Endothelial cell (in vitro differentiated cells): ENCODE measurements at regions not wholly inside any gene's neighbourhood (a gene's known extent, or its start where the extent isn't known, plus 50 kb on each side); places are given as distances from the start of the nearest gene placed in this dataset.

ENCODE experiments used
- DNase-seq: peaks from one replicate; pipeline ENCODE4 v3.0.0; 2021; ENCODE audit warnings: low spot score
- H3K27ac Mint-ChIP-seq: one replicate; pipeline ENCODE4 v1.8.0; 2021; ENCODE audit warnings: mixed read lengths, inconsistent platforms; ENCODE audit not compliant: unreplicated experiment
- H3K27me3 Mint-ChIP-seq: one replicate; pipeline ENCODE4 v1.8.0; 2021; ENCODE audit warnings: mild to moderate bottlenecking, moderate library complexity, mixed read lengths, inconsistent platforms; ENCODE audit not compliant: unreplicated experiment
- H3K36me3 Mint-ChIP-seq: one replicate; pipeline ENCODE4 v1.8.0; 2021; ENCODE audit warnings: mild to moderate bottlenecking, low read depth, mixed read lengths, inconsistent platforms; ENCODE audit not compliant: unreplicated experiment
- H3K4me1 Mint-ChIP-seq: one replicate; pipeline ENCODE4 v1.8.0; 2021; ENCODE audit warnings: mild to moderate bottlenecking, mixed read lengths, inconsistent platforms; ENCODE audit not compliant: unreplicated experiment
- H3K4me3 Mint-ChIP-seq: one replicate; pipeline ENCODE4 v1.8.0; 2021; ENCODE audit warnings: mild to moderate bottlenecking, mixed read lengths, inconsistent platforms; ENCODE audit not compliant: unreplicated experiment
- H3K9me3 Mint-ChIP-seq: one replicate; pipeline ENCODE4 v1.8.0; 2021; ENCODE audit warnings: mixed read lengths, inconsistent platforms; ENCODE audit not compliant: unreplicated experiment
- CTCF ChIP-seq: fragments of 200-600 bp; sonication (generic); IDR thresholded peaks from one replicate; pipeline ENCODE4 v1.5.0; 2021; ENCODE audit warnings: antibody characterized with exemption; ENCODE audit not compliant: unreplicated experiment

DNA sequence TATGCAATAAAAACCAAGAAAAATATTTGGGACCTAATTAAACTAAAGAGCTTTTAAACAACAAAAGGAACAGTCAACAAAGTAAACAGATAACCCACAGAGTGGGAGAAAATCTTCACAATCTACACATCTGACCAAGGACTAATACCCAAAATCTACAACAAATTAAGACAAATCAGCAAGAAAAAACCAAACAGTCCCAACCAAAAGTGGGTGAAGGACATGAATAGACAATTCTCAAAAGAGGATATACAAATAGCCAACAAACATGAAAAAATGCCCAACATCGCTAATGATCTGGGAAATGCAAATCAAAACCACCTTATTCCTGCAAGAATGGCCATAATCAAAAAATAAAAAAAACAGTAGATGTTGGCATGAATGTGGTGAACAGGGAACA is 250.1 kb downstream of the C1D start:
- no peak for DNase-seq
- Mint-ChIP-seq H3K4me1 (peaks cover 4% of the 10 kb centered on the region), H3K27me3 (peaks cover 1% of the 10 kb centered on the region), H3K4me3 (no peak overlapping the region), H3K36me3 (peaks cover 5% of the 10 kb centered on the region), H3K27ac (no peak overlapping the region), H3K9me3 (no peaks in the 10 kb centered on the region)
- TF ChIP-seq CTCF: no peak

DNA sequence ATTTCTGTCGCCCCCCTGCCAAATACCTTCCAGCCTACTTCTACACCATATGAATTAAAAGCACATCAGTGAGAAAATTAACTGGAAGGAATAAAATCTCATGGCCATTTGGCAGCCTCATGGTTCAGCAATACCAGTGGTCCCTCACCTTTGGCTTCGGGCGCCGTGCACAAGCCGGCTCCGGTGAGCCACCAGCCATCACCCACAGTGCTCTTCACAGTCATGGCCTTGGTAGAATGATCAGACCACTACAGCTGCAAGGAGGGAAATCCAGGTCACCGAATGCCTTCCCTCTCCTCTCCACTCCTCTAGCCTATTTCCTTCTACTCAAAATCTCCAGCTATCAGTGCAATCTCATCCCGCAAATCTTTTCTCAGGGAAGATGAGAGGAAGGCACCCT is 239.1 kb downstream of the C1D start:
- H3K27ac Mint-ChIP-seq: no peak overlapping the region
- H3K4me3 Mint-ChIP-seq: no peak overlapping the region
- TF ChIP-seq CTCF: no peak
- H3K9me3 Mint-ChIP-seq: no peaks in the 10 kb centered on the region
- no peaks in the 10 kb centered on the region for H3K27me3 Mint-ChIP-seq
- no peak for DNase-seq
- no peaks in the 10 kb centered on the region for H3K36me3 Mint-ChIP-seq
- H3K4me1 Mint-ChIP-seq: peaks cover 28% of the 10 kb centered on the region

- no peak overlapping the region for H3K27ac Mint-ChIP-seq
- no peaks in the 10 kb centered on the region for H3K9me3 Mint-ChIP-seq
- DNase-seq: no peak
- TF ChIP-seq CTCF: no peak
- no peaks in the 10 kb centered on the region for H3K36me3 Mint-ChIP-seq
- no peak overlapping the region for H3K4me3 Mint-ChIP-seq
- H3K4me1 Mint-ChIP-seq: peaks cover 28% of the 10 kb centered on the region
- no peaks in the 10 kb centered on the region for H3K27me3 Mint-ChIP-seq
Measured at GRCh38 chr2:67824186-67824585, 238.6 kb downstream of the C1D start.

DNA sequence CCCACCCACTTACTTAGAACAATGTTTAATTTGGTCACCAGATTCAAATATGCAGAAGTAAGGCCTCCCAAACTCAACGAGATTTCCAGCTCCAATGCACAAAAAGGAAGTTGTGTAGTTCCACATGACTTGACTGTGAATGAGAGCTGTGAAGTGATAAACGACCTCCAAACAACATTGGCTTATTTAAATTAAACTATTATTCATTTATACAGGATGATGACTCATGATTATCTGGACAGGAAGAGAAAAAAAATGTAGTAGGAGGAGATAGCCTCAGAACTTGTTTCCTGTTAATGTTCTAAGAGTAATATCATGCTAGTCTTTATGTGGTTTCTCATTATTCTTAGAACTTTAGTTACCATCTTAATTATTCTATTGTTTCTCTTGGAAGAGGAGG is 237.3 kb downstream of the C1D start:
- peaks cover 27% of the 10 kb centered on the region for H3K4me1 Mint-ChIP-seq
- H3K27ac Mint-ChIP-seq: no peak overlapping the region
- H3K4me3 Mint-ChIP-seq: no peak overlapping the region
- H3K27me3 Mint-ChIP-seq: peaks cover 1% of the 10 kb centered on the region
- peaks cover 4% of the 10 kb centered on the region for H3K36me3 Mint-ChIP-seq
- no peak for DNase-seq
- H3K9me3 Mint-ChIP-seq: no peaks in the 10 kb centered on the region
- TF ChIP-seq CTCF: no peak

DNA sequence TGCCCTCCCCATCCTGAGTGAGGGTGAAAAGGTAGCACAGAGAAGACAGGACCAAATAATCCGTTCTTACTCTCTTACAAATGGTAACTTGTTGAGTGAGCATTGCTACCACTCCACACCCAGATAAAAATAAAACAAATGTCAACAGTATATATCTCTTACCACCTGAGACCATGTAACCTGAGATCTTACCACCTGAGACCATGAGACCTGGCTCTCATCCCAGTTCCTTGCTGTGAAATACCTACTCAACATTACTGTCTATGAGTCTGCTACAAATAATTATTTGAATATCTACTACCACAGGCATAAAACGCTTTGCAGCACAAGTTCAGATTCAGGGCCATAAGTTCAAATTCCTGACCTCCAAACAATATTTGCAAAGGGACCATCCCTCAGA is 234.7 kb downstream of the C1D start:
- H3K36me3 Mint-ChIP-seq: peaks cover 4% of the 10 kb centered on the region
- TF ChIP-seq CTCF: no peak
- H3K4me1 Mint-ChIP-seq: peaks cover 7% of the 10 kb centered on the region
- no peaks in the 10 kb centered on the region for H3K9me3 Mint-ChIP-seq
- H3K27ac Mint-ChIP-seq: no peak overlapping the region
- H3K4me3 Mint-ChIP-seq: no peak overlapping the region
- no peak for DNase-seq
- H3K27me3 Mint-ChIP-seq: peaks cover 1% of the 10 kb centered on the region
